ENCODE measurements at regions not wholly inside any gene's neighbourhood (a gene's known extent, or its start where the extent isn't known, plus 50 kb on each side); places are given as distances from the start of the nearest gene placed in this dataset.

DNA sequence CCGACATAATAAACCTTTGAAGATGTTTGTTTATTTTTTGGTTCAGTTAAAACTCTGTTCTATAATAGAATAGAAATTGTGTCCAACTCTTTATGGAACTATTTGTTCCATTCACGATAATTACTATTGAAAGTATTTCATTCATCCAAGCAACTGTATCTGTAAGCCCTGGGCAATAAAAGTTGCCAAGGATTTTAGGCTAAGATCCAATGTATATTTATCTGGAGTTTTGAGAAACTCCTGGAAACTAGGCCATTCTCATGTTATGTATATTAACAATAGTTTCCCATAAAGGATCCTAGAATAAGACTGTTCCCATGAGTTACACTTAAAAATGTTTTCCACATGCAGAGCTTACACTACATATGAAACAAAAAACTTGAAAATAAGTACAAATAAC is 261.6 kb downstream of the SLITRK6 start:
- DNase-seq: no peak

DNA sequence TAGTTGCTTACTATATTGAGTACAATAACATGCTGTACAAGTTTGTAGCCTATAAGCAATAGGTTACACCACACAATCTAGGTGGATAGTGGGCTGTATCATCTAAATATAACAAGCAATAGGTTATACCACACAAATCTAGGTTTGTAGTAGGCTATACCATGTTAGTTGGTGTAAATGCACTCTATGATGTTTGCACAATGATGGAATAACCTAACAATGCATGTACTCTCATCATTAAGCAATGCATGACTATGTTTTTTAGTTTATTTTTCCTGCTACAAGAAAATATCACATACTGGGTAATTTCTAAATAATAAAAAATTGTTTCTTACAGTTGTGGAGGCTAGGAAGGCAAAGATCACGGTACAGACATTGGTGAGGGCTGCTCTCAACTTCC is 262.5 kb downstream of the SLITRK6 start:
- no peak for DNase-seq

DNA sequence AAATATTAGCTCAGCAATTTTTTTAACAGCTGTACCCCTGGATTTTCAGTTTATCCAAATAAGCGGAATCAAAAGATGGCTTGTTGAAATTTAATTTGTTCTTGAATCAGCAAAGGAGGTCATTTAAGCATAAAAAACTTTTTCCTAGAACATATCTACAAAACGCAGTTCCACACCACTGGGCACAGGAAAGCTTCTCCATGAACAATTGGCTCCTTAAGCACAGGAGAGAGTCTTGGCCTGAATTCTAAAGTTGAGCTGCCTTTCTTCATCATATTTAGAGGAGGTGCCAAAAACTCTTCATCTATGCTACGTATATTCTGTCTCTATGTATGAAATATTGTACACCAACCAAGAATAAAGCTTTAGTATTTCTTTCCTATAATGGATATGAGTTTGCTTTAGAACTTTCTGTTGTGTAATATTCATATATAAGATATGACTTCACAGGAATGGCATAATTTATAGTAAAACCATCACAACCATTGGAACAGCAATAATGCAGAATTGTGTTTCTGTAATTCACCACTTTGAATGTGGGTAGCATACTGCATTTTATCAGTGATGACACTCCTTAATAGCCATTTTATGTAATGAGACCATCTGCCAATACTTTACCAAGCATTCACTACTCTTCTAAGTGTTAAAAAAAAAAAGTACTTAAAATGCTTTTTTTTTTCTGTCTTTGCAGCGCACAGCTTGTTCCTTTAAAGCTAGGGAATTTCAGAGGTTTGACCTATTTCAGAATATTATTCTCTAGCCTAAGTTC is 263.7 kb downstream of the SLITRK6 start:
- no peak for DNase-seq

DNA sequence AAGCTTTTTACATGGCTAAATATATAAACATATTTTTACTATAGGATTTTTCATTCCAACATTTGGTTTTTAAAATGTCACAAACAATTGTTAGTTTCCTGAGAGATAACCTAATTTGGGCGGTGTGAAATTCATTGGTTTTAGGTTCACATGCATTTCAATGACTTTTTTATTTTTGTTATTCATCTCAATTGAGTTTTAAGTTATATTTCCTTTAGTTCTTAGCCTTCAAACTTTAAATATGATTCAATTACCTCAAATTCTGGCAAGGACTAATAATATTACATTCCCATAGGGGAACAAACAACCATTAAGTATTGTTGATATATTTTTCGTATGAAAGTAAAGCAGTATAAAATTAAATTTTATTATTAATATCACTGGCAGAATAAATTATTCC is 265.3 kb downstream of the SLITRK6 start:
- no peak for DNase-seq

DNA sequence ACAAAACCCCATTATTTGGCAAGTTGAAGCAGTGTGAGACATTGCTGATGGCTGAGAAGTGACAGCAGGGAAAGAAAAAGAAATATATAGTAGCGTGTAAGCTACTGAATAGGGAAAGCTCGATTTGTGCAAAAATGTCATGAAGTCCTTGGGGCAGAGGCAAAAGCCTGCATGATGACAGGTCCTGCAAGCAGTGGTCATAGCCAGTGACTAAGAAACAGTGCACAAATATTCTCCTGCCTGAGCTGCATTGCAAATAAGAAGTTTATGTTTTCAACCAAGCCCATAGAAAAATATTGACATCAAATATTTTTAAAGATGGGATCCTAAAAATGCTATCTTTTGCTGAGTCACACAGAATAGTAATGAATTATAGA is 270.0 kb downstream of the SLITRK6 start:
- DNase-seq: no peak

DNA sequence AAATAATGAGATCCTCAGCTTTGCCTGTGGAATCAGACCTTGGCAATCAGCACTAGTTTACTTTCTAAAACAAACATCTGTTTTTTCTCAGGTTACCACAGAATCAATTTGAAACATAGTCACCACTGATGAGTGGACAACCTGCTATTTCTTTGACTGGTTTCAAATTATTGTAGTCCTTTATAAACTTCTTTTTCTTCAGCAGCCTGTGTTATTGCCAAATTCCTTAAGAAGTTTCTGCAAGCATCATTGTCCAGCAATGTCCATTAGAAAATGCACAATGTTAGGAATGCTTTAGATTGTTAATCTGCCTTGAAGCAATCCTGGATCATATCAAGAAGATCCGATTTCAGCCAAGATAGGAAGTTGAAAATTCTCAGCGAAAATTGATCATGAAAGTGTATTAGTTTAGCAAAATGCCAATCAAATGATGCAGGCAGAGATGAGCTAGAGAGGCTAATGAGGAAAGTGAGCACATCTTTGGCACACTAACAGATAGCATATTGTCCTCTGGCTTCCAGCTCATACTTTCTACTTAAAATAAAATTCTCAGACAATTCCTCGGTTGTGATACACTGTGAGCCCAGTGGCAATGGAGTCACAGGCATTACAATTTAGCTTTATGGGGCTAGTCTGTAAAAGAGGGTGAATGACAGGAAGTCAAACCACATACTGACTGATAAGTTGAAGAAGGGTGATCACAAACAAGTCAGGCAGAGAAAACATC is 270.6 kb downstream of the SLITRK6 start:
- no peak for DNase-seq

DNA sequence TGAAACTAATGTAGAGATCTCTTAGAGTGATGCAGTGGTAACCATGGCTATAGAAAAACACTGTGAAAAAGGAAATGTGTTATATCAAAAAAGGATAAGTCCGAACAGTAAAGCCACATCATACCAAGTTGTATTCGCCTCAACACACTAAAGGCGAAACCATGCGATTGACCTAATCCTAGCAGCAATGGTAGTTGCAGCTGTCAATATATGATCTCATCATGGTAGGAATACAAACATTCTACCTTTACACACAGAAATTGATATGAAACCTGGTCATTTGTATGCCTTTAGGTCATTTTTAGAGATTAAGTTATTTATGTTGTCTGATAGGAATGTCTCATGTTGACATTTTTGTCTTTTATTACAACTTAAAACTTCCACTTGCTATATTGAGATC is 271.9 kb downstream of the SLITRK6 start:
- no peak for DNase-seq

DNA sequence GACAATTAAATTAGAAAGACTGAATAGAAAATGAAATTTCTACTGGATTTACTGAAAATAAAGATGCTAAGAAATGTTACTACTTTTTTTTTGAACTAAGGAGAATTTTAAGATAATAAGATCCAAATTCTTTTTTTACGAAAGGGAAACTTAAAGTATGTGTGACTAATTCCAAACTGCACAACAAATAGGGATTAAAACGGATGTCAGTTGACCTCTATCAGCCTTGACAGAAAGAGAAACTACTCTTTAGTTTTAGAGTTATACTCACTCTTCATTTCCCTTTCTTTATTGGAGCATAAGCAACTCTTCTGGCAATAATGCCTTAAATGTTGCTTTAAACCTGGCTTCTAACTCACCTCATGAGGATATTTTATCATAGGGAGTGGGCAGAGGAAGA is 273.8 kb downstream of the SLITRK6 start:
- DNase-seq: no peak

DNA sequence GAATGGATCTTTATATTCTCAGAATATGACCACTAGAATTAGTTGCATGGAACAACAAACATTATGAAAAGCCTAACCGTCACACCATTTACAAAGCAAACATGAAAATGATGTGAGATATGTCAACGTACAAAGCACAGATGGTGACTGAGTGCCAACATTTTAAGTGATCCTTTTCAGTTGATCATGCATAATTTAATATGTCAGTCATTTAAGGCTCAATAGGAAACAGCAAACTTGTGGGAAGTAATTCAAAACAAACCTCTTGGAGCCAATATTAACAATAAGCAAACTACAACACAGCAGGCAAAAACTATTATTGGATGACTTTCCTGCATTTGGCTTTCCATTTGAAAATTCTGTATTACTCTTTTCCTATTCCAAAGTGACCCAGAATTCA is 277.6 kb downstream of the SLITRK6 start:
- DNase-seq: no peak

DNA sequence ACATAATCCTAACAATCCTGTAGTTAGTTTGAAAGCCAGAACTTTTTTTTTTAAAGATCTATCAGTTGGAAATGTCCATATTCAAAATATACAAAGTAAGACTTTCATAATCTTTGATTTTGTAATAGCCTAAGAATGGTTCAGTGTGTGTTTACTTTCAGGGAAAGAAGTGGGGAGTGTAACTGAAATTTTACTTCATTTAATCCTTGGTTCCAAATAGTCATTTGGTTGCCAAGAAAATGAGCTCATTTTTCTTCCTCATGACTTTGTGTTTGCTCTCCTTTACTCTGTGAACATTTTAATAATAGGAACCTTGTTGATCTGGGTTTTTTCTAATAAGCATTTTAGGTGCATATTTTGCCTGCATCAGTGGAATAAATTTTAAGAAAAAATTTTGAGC is 278.8 kb downstream of the SLITRK6 start:
- no peak for DNase-seq

DNA sequence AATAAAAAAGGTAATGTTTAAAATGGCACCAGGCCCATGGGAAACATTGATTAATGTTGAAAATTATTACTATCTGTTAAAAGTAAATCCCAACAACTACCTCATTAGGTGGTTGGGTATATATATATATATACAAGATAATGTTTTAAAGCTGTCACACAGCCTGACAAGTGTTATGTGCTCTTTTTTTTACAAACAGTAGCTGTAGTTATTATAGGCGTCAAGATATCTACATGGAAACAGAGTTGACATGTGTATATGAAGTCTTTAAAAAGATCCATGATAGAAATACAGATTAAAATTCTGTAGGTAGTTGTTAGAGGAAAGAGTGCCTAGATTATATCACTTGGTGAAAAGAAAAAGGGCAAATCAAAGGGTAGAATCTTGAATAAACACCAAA is 279.9 kb downstream of the SLITRK6 start:
- DNase-seq: no peak

DNA sequence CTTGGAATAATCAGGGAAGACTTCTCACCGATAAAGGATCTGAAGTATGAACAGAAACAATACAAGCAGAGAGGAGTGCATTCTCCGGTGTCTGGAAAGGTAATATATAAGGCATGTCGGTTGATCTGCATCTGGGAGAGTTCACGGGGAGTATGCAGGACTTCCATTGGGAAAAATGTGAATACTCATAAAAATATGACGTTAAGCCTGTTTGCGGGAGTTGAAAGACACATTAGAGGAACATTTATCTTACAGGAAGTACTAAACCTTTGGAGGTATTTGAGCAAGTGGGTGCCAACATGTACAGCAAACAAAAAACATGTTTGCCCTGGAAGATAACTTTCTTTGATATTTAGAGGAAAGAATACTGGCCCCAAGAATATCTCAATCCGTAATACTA is 286.8 kb downstream of the SLITRK6 start:
- DNase-seq: no peak

DNA sequence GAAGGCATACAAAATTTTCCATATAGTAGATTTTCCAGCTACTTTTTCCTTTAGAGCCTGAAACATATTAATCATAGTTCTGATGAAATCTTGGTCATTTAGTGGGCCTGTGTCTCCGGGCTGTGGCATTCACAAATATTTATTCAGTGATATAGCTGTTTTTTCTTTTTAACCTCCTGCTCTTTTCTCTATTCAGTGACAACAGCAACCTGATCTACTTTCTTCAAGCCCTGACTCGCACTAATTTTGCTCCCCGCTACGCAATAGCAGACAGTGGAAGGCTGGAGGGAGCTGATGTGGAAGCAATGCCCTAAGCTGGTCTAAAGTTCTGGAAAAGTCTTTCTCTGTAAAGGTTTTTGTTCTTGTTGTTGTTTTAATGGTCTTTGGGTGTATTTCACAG is 289.7 kb downstream of the SLITRK6 start:
- DNase-seq: no peak

DNA sequence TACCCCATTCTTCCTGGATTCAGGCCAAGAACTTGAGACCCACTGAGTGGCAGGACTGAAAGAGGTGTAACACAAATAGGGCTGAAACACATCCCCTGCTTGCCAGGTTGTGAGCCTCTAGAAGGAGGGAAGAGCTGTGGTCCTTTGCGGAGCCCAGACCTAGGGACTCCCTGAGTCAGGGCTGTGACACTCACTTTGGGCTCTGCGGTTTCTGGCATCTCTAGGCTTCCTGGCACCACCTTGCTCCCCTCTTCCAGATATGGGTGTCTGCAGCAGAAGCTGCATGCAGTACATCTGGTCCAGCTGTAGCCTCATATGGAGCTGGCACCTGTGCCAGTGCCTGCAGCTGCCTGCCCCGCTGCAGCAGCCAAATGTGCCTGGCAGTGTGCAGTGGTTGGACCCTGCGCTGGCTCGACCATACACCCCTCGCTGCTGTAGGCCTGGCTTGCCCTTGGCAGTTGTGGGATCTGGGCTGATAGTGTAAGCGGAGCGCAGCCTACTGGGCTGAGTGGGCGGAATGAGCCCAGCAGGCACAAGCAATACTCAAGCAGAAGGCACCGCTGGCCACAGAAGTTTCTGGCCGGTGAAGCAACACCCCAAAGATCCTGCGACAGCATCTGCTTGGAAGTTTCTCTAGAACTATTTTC is 290.4 kb downstream of the SLITRK6 start:
- no peak for DNase-seq

DNA sequence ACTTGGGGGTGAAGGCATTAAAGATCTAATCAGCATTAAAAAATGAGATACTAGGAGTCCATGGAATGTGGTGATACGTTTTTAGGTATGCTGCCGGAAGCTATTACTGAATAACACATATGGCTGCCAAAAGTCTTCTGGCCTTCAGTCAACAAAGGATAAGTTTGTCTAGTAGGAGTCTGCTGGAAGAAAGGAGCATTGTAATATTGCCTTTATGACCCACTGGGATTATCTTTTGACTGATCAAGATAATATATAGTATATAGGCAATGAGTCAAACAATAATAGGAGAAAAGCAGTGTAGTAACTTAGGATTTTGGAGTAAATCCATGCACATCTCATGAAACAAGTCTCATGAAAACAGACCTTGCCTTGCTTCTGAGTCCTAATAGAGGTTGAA is 295.4 kb downstream of the SLITRK6 start:
- no peak for DNase-seq

DNA sequence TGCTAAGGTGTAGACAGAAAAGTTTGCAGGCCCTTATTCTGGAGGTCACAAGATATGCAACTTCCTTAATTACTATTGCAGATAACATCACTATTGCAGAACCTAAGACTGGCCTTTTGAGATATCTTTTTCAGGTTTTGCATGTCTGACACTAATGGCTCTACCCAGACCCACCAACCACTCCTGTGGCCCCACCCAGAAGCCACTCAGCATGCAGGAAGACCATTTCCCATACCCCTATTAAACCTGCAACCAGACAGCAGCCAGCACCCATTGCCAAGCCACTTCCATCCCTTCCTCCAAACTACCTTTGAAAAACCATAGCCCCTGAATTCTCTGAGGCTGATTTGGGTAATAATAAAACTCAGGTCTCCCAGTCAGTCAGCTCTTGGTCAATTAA is 297.6 kb downstream of the SLITRK6 start:
- DNase-seq: no peak

DNA sequence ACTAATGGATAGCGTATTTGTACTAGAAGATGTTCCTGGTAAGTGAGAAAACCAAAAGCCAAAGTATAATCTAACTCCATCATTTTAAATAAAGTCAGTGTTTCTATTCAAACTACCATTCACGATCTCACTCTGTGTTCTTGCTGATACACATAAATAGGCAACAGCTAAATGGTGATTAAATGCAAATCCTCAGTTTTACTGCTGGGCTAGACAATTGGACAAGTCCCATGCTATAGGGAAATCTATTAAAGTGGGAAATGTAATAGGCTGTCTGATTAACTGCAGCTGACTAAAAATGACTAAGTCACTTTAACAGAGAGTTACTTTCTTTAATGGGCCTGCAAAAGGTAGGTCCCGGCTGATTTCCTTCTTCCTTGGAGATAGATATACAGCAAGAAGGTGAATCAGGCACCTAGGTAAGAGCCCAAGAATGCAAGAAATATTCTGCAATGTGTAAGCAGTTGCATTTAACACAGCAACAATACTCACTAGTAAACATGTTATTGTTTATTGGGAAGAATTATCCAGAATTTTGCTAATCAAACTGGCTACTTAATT is 298.4 kb downstream of the SLITRK6 start:
- no peak for DNase-seq

DNA sequence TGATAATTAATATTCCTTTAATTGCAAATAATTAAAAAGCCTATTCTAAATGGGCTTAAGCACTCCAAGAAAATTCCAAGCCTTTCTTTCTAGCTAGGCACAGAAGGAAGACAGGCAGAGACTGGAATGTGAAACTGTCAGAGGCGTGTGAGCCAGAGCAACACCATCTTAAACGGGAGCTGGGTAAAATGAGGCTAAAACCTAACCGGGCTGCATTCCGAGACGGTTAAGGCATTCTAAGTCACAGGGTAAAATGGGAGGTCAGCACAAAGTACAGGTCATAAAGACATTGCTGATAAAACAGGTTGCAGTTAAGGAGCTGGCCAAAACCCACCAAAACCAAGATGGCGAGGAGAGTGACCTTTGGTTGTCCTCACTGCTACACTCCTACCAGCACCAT is 300.4 kb downstream of the SLITRK6 start:
- DNase-seq: no peak

DNA sequence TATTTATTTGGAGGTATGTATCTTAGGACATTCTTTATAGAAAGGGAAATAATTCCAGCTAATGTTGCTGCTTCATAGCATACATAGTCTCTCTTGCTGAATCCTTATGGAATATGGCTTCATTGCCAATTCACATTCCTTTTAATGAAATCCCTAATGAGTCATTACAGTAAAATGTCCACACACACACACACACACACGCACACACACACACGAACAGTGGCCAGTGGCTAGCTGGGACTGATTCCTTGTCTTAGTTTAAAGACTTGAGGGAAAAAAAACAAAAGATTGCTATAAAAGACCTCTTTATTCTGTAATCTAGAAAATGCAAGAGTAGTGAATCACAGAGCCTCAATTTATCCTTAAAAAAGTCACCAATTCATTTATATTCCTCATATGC is 301.6 kb downstream of the SLITRK6 start:
- DNase-seq: no peak

DNA sequence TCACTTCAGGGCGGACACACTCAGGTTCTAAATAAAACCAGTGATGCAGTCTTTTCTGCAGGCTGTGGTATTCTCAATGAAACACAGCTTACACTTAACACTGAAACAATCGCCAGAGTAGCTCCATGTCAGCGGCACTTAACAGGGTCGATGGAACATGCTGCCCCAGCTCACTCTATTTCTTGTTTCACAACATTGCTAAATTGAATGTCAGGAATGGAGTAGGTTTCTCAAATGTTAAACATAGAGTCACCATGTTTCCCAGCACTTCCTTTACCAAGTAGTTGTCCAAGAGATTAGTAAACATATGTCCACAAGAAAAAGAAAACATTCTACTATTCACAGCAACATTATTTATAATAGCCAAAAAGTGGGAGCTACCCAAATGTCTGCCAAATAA is 306.9 kb downstream of the SLITRK6 start:
- no peak for DNase-seq

DNA sequence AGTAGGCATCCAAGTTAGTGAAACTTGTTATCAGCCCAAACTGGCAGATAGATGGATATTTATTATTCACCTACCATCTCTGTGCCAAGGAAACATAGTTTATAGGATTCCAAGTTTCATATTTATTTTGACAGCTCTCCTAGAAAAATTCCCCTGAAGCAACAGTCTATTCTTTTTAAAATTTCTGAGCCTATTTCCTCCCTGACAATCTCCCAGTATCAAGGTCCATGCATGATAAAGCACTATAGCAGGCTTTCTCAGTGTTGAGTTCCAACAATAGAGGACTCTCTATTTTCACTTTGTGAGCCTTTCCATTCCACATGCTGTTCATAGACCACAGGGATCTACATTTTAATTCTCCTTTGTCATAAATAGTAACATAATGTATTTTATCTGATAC is 312.6 kb downstream of the SLITRK6 start:
- no peak for DNase-seq

DNA sequence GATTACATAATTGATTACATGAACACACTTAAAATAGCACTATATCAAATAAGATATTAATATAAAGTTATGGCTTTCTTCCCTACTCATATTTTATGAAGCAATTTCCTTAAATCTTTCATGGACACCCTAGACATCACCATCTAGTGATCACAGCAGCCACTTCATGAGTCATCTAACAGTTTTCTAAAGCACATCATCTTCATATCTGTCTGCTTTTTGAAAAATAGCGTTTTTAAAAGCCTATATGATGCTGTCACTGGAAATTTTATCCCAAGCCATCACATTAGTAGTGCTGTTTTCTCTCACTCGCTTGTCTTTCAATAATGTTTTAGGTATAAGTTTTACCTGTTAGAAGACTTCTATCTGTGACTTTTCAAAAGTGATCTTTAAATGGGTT is 326.1 kb downstream of the SLITRK6 start:
- no peak for DNase-seq

DNA sequence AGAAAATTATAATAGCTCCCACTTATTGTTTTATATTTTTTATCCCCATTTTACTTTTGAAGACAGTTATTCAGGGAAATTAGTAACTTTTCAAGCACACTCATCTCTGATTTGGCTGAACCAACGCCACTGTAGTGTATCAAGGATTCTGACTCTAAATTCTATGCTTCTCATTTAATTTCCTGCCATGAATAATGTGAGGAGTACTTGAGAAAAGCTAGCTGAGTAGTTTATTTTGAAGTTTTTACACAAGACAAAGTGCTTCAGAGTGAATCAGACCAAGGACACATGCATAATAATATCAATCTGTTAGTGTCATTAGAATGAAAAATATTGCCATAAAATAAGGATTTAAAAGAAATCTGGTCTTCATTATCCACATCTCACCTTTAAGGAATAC is 329.9 kb downstream of the SLITRK6 start:
- no peak for DNase-seq

All from right kidney (tissue), 1 donor.